Fibroblast of skin of abdomen (primary cell): ENCODE measurements at regions not wholly inside any gene's neighbourhood (a gene's known extent, or its start where the extent isn't known, plus 50 kb on each side); places are given as distances from the start of the nearest gene placed in this dataset.

Experiments
- DNase-seq: peaks from one replicate; pipeline ENCODE4 v3.0.0-alpha.2; 2013

DNA sequence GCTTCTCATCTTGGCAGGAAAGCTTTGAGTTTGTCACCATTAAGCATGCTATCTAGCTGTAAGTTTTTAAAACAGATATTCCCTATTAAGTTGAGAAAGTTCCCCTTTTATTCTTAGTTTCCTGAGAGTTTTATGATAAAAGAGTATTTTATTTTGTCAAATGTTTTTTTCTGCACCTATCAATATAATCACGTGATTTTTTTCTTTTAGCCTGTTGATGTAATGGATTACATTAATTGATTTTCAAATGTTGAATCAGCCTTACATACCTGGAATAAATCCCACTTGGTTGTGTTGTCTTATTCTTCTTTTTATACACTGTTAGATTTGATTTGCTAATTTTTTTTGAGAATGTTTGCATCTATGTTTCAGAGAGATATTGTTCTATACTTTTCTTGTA lies 179.5 kb downstream of the ZNF621 start:
- no peak for DNase-seq

DNA sequence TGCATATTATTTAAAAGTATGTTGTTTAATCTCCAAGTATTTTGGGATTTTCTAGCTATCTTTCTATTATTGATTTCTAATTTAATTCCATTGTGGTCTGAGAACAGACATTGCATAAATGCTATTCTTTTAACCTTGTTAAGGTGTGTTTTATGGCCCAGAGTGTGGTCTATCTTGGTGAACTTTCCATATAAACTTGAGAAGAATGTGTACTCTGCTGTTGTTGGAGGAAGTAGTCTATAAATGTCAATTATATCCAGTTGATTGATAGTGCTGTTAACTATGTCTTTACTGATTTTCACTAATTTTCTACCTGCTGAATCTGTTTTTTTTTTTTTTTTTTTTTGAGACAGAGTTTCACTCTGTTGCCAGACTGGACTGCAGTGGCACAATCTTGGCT lies 180.9 kb downstream of the ZNF621 start:
- no peak for DNase-seq

GRCh38 chr3:40713306-40713705 lies 188.5 kb downstream of the ZNF621 start:
- no peak for DNase-seq

DNA sequence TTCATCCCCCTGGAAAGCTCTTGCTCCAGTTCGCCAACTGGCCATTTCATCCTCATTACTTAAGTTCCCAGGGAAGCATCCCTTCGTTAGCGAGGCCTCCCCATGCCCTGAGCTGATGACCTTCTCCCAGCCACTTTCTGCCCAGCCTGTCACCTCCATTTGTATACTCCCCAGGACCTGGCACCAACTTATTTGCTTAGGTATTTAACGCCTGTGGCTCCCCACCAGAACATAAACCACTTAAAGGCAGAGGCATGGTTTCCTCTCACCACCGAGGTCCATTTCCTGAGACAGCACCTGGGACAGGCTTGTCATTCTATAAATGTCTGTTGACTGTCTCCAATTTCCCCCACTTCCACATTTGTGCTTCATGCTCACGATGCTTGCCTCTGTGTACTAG lies 189.0 kb downstream of the ZNF621 start:
- no peak for DNase-seq

- DNase-seq: no peak
These were observed 190.1 kb downstream of the ZNF621 start for GRCh38 chr3:40714771-40715345.

GRCh38 chr3:40715551-40715950 lies 190.8 kb downstream of the ZNF621 start:
- no peak for DNase-seq

GRCh38 chr3:40717471-40717870 lies 192.7 kb downstream of the ZNF621 start:
- DNase-seq: no peak

GRCh38 chr3:40718209-40718608 lies 193.4 kb downstream of the ZNF621 start:
- DNase-seq: no peak

DNA sequence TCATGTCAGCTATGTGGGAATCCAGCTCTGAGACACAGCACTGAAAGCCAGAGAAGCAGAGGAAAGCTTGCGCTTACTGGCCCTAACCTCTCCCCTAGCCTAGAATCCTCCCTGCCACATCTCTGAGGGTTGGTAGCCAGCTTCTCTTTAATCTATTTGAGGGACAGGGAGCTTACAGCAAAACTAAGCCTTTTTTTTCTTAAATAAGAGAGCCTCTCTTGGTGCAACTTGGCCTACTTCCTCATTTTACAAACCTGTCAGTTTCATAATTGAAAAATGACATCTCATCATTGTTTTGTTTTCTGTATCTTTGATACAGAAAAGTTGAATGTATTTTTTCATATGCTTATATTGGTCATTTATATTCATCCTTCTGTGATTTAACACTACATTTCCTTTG lies 193.9 kb downstream of the ZNF621 start:
- DNase-seq: no peak

DNA sequence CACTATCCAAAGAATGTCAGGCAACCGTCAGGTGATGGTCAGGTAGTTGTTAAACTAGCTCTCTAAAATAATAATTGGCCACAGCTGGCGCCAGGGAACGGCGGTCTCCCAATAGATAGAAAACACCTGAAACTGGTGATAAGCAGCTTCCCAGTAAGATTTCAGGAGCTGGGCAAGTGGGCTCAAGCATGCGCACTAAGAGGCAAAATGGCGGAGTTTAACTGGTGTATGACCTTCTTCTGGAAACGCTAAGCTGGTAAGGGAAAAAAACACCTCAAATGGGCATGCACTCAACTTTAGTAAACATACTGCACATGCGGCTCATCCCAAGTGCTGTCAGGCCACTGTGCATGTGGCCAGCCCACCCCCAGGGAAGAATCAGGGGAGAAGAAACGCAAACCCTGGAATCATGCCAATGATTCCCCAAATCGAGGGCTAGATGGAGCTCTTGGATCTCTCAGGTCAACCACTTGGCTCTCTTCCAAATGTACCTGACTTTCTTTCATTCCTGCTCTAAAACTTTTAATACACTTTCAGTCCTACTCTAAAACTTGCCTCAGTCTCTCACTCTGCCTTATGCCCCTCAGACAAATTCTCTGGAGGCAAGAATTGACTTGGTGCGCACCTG lies 195.0 kb downstream of the ZNF621 start:
- no peak for DNase-seq

DNA sequence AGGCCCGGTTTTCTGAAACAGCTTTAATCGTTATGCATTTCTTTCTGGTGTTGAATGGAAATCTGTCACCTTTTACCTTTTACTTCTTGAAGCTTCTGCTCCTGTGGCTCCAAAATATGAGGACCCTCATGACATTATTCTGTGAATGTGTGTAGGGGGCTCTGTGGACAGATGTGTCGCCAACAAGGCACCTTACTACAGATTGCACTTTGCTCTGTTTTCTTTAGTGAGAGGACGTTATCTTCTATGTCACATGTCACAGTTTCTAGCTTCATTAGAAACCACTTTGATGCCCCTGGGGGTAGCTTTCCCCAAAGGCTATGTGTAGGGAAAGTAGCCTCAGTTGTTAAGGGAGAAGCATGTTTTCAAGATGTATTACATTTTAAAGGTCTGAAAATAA lies 195.6 kb downstream of the ZNF621 start:
- no peak for DNase-seq

DNA sequence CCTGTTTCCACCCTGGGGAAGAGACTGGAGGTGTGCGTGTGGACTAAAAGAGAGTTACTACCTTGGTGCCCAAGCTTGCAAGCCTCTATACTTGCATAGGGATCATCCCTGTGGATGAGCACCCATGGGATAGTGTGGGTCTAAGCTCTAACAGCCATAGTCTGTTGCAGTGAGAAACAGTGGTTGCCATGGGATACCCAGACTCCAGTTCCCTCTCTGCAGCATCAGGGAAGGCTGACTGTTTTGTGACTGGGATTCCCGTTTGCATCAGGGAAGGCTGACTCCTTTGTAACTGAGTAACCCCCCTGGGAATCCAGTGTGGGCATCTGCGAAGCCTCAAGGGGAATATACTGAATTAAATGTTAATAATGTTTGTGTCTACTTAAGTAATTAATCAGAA lies 196.1 kb downstream of the ZNF621 start:
- no peak for DNase-seq

DNA sequence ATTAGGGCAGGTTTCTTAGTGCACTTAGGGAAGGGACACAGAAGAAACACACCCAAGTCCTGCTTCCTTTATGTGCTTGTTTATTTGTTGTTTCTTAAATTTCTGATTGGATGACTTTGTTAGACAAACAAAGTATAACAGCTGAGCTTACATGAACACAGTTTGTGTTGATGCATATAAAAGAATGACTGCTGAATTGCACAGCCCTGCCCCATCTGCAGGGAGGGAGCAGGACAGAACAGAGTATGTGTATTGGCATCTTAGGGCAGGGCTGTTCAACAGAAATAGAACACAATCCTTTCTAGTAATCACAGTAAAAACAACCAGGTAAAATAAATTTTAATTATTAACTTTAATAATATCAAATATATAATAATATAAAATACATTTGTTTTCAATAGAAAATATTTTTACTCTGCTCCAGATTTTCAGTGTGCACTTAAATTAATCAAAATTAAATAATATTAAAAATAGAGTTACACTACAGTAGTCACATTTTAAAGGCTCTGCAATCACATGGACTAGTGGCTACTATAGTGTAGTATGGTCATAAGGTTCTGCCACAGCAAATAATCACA lies 198.4 kb downstream of the ZNF621 start:
- DNase-seq: no peak

GRCh38 chr3:40725031-40725430 lies 200.3 kb downstream of the ZNF621 start:
- DNase-seq: no peak

- DNase-seq: no peak
These were observed 206.7 kb downstream of the ZNF621 start for GRCh38 chr3:40731445-40731844.

- no peak for DNase-seq
These were observed 212.2 kb downstream of the ZNF621 start for GRCh38 chr3:40736943-40737342.

- no peak for DNase-seq
These were observed 212.6 kb downstream of the ZNF621 start for GRCh38 chr3:40737343-40737742.

- no peak for DNase-seq
These were observed 215.2 kb downstream of the ZNF621 start for GRCh38 chr3:40739971-40740370.

- DNase-seq: no peak
These were observed 217.0 kb downstream of the ZNF621 start for GRCh38 chr3:40741729-40742128.

GRCh38 chr3:40745381-40746106 lies 220.8 kb downstream of the ZNF621 start:
- DNase-seq: no peak

- DNase-seq: no peak
These were observed 226.9 kb downstream of the ZNF621 start for GRCh38 chr3:40751666-40752065.

DNA sequence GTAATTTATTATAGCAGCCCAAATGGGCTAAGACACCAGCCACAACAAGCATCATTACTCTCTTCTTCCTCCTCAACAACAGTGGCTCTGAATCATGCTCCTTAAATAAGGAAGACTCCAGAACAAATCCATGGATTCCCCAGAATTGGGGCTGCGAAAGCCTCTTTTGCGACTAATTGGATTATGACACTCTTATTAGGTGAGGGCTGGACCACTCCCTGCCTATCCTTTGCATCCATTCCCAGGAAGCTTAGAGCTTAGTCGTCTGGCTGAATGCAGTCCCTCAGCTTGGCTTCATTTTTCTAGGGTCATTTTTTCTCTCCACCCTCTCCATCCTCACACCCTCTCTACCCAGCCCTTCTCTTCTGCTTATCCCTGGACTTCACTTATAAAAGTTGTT lies 227.7 kb downstream of the ZNF621 start:
- no peak for DNase-seq

- DNase-seq: no peak
These were observed 228.6 kb downstream of the ZNF621 start for GRCh38 chr3:40753291-40753770.

- DNase-seq: no peak
These were observed 229.2 kb downstream of the ZNF621 start for GRCh38 chr3:40753951-40754350.
